Middle frontal gyrus (tissue), 1 donor: ENCODE measurements at regions not wholly inside any gene's neighbourhood (a gene's known extent, or its start where the extent isn't known, plus 50 kb on each side); places are given as distances from the start of the nearest gene placed in this dataset.

Experiments used
- DNase-seq: peaks from one replicate; pipeline ENCODE4 v3.0.0-alpha.2; 2015; ENCODE audit warnings: low spot score; ENCODE audit errors: extremely low spot score

GRCh38 chr4:123974386-123975149, 578.0 kb downstream of the SPRY1 start:
- DNase-seq: no peak

- DNase-seq: no peak
Measured at GRCh38 chr4:123976285-123976684, 579.7 kb downstream of the SPRY1 start.

- no peak for DNase-seq
Measured at GRCh38 chr4:123976819-123977218, 580.2 kb downstream of the SPRY1 start.

GRCh38 chr4:123977641-123978081, 581.1 kb downstream of the SPRY1 start:
- no peak for DNase-seq

- DNase-seq: no peak
Measured at GRCh38 chr4:123978637-123979036, 582.0 kb downstream of the SPRY1 start.

- no peak for DNase-seq
Measured at GRCh38 chr4:123980736-123981300, 584.2 kb downstream of the SPRY1 start.

- DNase-seq: no peak
Measured at GRCh38 chr4:123984886-123985285, 588.3 kb downstream of the SPRY1 start.

GRCh38 chr4:123986268-123986798, 589.7 kb downstream of the SPRY1 start:
- no peak for DNase-seq

- no peak for DNase-seq
Measured at GRCh38 chr4:123987408-123987807, 590.8 kb downstream of the SPRY1 start.

- DNase-seq: no peak
Measured at GRCh38 chr4:123990310-123990870, 593.8 kb downstream of the SPRY1 start.

GRCh38 chr4:123994917-123995316, 598.3 kb downstream of the SPRY1 start:
- no peak for DNase-seq

GRCh38 chr4:123995936-123996335, 599.3 kb downstream of the SPRY1 start:
- DNase-seq: no peak

GRCh38 chr4:123996718-123997510, 600.3 kb downstream of the SPRY1 start:
- DNase-seq: no peak

GRCh38 chr4:123997776-123998449, 601.3 kb downstream of the SPRY1 start:
- no peak for DNase-seq

GRCh38 chr4:124000233-124000632, 603.6 kb downstream of the SPRY1 start:
- DNase-seq: no peak

GRCh38 chr4:124015766-124016165, 619.2 kb downstream of the SPRY1 start:
- DNase-seq: no peak

- DNase-seq: no peak
Measured at GRCh38 chr4:124017185-124017785, 620.7 kb downstream of the SPRY1 start.

- no peak for DNase-seq
Measured at GRCh38 chr4:124018383-124019317, 622.1 kb downstream of the SPRY1 start.

GRCh38 chr4:124019749-124020549, 623.4 kb downstream of the SPRY1 start:
- no peak for DNase-seq
